ENCODE measurements at regions not wholly inside any gene's neighbourhood (a gene's known extent, or its start where the extent isn't known, plus 50 kb on each side); places are given as distances from the start of the nearest gene placed in this dataset.
A peak's percentile ranks its signal among the peaks of the same experiment; 100 is the strongest.

- no peak for DNase-seq (ENCODE audit: extremely low read depth in 1 of 11, low read depth in 9 of 11, low spot score in 4 of 11)
Measured at GRCh38 chr2:122132147-122132691, 376.8 kb downstream of the TSN start.

- no peak for DNase-seq (ENCODE audit: extremely low read depth in 1 of 11, low read depth in 9 of 11, low spot score in 4 of 11)
Measured at GRCh38 chr2:122135021-122135937, 379.8 kb downstream of the TSN start.

GRCh38 chr2:122136056-122136455 lies 380.6 kb downstream of the TSN start:
- DNase-seq (ENCODE audit: extremely low read depth in 1 of 11, low read depth in 9 of 11, low spot score in 4 of 11) = no peak

GRCh38 chr2:122138561-122138960 lies 383.1 kb downstream of the TSN start:
- DNase-seq (ENCODE audit: extremely low read depth in 1 of 11, low read depth in 9 of 11, low spot score in 4 of 11) = no peak

- DNase-seq (ENCODE audit: extremely low read depth in 1 of 11, low read depth in 9 of 11, low spot score in 4 of 11) = no peak
Measured at GRCh38 chr2:122139739-122140420, 384.4 kb downstream of the TSN start.

DNA sequence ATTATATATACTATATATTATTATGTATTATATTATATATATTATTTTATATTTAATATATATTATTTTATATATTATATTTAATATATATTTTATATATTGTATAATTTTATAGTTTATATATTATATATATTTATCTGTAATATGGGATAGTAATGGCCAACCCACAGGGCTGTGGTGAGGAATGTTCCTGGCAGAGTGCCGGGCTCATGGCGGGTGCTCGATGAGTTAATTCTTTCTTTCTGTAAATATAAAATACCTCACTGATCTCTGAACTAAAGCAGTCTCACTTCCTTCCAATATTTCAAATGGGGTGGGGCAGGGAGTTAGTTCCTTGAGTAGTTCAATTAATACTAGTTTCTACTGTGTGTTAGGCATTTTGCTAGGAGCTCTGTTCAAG lies 389.4 kb downstream of the TSN start:
- no peak for DNase-seq (ENCODE audit: extremely low read depth in 1 of 11, low read depth in 9 of 11, low spot score in 4 of 11)

- no peak for DNase-seq (ENCODE audit: extremely low read depth in 1 of 11, low read depth in 9 of 11, low spot score in 4 of 11)
Measured at GRCh38 chr2:122145856-122146255, 390.4 kb downstream of the TSN start.

GRCh38 chr2:122148128-122148767 lies 392.8 kb downstream of the TSN start:
- no peak for DNase-seq (ENCODE audit: extremely low read depth in 1 of 11, low read depth in 9 of 11, low spot score in 4 of 11)

- DNase-seq (ENCODE audit: extremely low read depth in 1 of 11, low read depth in 9 of 11, low spot score in 4 of 11) = no peak
Measured at GRCh38 chr2:122150524-122151280, 395.3 kb downstream of the TSN start.

DNA sequence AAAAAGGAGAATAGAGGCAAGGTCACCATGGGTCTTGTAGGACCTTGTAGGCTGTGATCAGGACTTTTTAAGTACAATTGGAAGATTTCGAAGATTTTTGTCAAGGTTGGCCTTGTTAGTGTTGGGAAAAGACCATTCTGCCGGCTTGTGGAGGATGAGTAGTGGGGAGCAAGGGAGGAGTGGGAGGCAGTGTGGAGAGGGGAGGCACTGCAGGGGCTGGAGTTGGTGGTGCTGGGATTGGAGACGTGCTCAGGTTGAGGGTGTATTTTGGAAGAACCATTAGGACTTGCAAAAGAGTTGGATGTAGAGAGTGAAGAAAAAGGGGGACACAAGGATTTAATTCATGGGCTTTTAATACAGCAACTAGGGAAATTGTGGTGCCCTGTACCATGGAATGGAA lies 397.1 kb downstream of the TSN start:
- no peak for DNase-seq (ENCODE audit: extremely low read depth in 1 of 11, low read depth in 9 of 11, low spot score in 4 of 11)

DNA sequence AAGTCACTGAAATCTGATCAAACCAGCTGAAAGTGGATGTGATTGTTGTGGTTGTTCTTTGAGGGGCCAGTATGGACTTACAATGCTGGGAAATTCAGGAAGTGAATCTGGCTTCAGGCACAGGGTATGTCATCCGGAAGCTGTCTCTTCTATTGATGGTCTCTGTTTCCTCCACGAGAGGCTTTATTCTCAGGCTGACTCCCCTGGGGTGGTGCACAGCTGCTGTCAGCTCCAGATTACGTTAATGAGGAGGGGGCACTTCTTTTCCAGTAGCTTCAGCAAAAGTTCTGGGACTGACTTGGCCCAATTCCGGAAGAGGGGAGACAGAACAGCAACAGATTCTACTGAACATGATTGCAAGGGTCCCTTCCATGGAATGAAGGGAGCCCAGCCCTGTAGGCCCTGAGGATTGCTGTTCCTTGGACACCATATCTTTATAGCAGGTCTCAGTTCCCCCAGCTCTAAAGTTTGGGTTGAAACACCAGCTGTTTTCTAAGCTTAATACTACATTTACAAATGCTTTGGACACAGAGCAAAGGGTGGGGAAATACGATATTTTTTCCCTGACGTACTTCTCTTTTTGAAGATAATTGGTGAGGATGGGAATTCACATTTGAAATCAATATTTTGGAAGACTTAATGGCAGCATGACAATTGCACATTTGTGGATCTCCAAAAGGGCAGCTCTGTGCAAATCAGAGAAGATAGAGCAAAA lies 400.9 kb downstream of the TSN start:
- no peak for DNase-seq (ENCODE audit: extremely low read depth in 1 of 11, low read depth in 9 of 11, low spot score in 4 of 11)

DNA sequence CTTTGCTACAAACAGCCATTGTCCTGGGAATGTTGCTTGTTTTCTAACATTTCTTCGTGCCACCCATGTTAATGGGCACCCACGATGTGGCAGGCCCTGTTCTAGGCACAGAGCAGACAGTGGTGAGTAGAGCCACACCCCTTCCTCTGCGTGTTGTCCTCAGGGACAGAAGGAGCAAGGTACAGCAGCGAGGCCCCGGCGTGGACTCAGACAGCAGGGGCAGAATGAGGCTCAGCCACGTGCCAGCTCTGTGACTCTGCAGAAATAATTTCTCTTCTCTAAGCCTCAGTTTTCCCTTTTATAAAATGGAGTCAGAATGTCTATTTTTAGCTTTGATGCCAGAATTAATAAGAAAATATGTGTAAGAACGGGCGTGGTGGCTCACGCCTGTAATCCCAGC lies 401.7 kb downstream of the TSN start:
- no peak for DNase-seq (ENCODE audit: extremely low read depth in 1 of 11, low read depth in 9 of 11, low spot score in 4 of 11)

DNA sequence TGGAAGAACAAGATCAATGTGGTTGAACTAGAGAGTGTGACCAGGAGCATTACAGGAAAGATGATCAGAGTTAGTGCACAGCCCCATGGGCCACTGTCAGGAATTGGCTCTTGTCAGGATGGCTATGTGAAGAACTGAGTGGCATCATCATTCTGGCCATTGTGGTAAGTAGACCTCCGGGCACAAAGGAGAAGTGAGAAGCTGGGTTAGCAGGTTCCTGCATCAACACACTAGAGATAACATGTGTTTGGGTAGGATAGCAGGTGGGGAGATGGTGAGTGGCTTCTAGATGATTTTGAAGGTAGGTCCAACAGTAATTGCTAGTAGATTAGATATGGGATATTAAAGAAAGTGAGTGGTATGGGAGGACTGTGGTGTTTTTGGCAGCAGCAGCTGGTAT lies 408.2 kb downstream of the TSN start:
- DNase-seq (ENCODE audit: extremely low read depth in 1 of 11, low read depth in 9 of 11, low spot score in 4 of 11) = no peak

- DNase-seq (ENCODE audit: extremely low read depth in 1 of 11, low read depth in 9 of 11, low spot score in 4 of 11) = no peak
Measured at GRCh38 chr2:122164964-122165363, 409.5 kb downstream of the TSN start.

DNA sequence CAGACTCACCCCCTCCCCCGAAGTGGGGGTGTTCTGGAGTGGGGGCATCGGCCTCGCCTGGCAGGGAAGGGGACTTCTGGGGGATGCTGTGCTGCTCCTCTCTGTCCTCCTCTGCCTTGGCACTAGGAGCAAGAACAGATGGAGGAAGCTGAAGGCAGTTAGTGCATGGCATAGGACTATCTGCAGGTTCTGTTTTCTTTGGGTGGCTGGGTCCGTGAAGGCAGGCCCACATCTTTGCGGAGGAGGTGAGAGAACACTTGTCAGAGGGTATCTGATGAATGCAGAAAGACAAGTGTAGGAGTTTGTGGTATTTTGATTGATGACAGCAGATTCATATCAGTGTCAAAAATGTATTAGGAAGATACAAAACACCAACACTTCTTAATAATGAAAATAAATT lies 411.4 kb downstream of the TSN start:
- DNase-seq (ENCODE audit: extremely low read depth in 1 of 11, low read depth in 9 of 11, low spot score in 4 of 11) = no peak

DNA sequence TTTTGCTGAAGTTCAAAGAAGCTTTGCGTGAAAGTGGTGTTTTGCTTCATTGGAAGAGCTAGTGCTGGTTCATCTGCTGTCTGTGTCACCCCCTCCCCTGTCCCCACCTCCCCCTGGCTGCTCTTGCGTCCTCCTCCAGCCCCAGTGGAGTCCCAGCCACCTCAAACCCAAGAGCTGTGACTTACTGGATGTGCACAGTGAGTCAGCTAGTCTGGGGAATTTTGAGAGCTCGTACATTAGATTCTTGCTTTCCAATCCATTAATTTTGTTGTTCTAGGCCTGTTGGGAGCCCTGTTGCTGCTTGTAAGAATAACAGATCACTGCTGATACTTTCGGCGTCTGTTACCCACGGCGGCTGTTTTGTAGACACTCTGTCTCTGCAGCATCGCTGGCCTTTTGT lies 412.1 kb downstream of the TSN start:
- peak in 9 of 11 donors; percentile 10 to 67 (median 47) for DNase-seq (ENCODE audit: extremely low read depth in 1 of 11, low read depth in 9 of 11, low spot score in 4 of 11)

DNA sequence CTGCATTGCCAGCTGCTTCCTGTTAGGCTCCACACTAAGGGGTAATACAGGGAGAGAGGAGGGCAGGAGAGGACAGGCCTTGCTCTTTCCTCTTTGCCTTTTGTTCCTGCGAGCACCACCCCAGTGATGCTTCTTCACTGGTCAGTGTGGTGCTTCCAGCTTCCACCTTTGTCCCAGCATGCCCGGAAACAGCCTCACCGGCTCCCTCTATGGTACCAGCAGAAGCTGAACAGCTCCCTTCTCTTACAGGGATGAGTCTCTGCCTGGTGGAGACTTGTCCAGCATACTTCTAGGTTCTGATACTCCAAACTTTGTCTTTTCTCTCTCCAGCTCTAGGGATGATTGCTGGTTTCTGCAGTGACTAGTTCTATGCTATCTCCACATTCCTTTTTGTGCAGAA lies 413.3 kb downstream of the TSN start:
- no peak for DNase-seq (ENCODE audit: extremely low read depth in 1 of 11, low read depth in 9 of 11, low spot score in 4 of 11)

GRCh38 chr2:122172812-122173211 lies 417.4 kb downstream of the TSN start:
- no peak for DNase-seq (ENCODE audit: extremely low read depth in 1 of 11, low read depth in 9 of 11, low spot score in 4 of 11)

GRCh38 chr2:122174061-122174460 lies 418.6 kb downstream of the TSN start:
- no peak for DNase-seq (ENCODE audit: extremely low read depth in 1 of 11, low read depth in 9 of 11, low spot score in 4 of 11)

All from renal cortex interstitium (tissue), 11 donors.